HS-27A (cell line): ENCODE measurements at regions not wholly inside any gene's neighbourhood (a gene's known extent, or its start where the extent isn't known, plus 50 kb on each side); places are given as distances from the start of the nearest gene placed in this dataset.

Source experiments
- DNase-seq: peaks from one replicate; pipeline ENCODE4 v3.0.0-alpha.2; 2012; ENCODE audit warnings: low read depth, missing footprints

GRCh38 chr13:106297283-106297682 lies 238.2 kb downstream of the EFNB2 start:
- no peak for DNase-seq

- DNase-seq: no peak
These were observed 238.7 kb downstream of the EFNB2 start for GRCh38 chr13:106296723-106297122.

DNA sequence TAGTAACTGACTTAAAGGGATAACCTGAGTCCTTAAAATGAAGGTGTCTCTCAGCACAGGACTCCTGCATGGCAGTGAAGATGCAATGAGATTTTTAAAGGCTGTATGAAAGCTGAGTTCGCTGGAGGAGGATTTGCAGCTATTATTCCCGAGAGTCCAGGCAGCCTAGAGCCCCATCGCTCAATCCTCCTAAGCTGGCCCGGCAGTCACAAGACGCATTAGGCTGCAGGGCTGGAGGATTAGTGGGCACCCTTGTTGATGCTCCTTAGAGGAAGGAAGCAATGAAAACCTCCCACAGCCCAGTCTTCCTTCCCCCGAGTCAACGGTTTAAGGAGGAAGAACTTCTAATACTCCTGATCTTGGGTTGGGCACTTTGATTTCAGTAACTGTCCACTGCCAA lies 239.5 kb downstream of the EFNB2 start:
- no peak for DNase-seq

DNA sequence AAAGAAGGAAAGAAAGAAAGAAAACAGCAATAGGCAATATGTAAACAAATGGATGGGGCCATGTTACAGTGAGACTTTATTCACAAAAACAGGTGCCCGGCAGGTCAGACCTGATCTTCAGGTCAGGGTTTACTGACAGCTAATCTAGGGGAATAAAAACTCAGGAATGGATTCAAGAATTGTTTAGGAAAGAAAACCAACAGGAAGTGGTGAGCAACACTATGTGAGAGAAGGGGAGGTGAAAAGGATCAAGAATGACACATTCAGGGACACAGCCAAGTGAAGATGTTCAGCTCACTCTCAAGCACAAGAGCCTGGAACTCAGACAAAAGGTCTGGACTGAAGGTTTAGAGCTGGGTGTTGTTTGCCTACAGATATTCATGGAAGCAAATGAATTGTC lies 244.5 kb downstream of the EFNB2 start:
- DNase-seq: no peak

- no peak for DNase-seq
These were observed 248.1 kb downstream of the EFNB2 start for GRCh38 chr13:106287351-106287750.

GRCh38 chr13:106286811-106287210 lies 248.7 kb downstream of the EFNB2 start:
- DNase-seq: no peak

- no peak for DNase-seq
These were observed 251.1 kb downstream of the EFNB2 start for GRCh38 chr13:106284358-106284757.

GRCh38 chr13:106281426-106281825 lies 254.0 kb downstream of the EFNB2 start:
- DNase-seq: no peak

- no peak for DNase-seq
These were observed 257.8 kb downstream of the EFNB2 start for GRCh38 chr13:106277484-106278154.

- no peak for DNase-seq
These were observed 258.6 kb downstream of the EFNB2 start for GRCh38 chr13:106276876-106277275.

- no peak for DNase-seq
These were observed 259.9 kb downstream of the EFNB2 start for GRCh38 chr13:106275446-106276032.

- no peak for DNase-seq
These were observed 260.8 kb downstream of the EFNB2 start for GRCh38 chr13:106274551-106275203.

DNA sequence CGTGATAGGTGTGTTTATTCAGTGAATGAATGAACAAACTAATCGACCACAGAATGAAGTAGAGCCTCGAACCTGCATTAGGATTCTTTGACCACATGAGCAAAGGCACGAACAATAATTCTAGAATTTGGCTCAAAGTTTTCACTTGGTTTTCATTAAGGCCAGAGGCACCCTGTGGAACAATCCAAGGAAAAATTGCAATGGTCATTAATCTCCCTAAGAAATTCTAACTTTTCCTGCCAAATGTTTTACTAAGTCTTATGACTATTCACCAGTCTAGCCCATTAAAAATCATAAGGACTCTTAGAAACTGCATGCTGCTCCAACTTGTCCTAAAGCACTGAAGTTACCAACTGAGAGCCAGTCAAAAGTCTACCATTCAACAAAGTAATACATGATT lies 271.7 kb downstream of the EFNB2 start:
- DNase-seq: no peak

DNA sequence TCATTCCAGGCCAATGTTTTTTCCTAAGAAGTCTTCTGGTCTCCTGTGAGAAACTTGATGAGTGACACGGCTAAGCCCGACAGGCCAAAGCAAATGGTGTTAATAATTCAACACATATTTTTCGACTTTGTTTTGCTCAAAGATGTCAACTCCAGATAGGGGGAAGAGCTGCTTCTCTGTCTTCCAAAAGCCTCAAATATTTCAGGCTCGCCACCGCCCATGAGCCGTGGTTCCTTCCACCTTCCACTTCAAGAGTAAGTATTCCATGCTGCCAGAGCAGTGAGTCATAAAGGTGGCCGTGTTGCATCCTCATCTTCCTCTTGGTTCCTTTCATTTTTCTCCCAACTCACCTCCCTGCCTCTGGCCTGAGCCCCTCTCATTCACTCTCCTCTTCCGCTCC lies 272.6 kb downstream of the EFNB2 start:
- no peak for DNase-seq

- DNase-seq: no peak
These were observed 274.0 kb downstream of the EFNB2 start for GRCh38 chr13:106261450-106261849.

DNA sequence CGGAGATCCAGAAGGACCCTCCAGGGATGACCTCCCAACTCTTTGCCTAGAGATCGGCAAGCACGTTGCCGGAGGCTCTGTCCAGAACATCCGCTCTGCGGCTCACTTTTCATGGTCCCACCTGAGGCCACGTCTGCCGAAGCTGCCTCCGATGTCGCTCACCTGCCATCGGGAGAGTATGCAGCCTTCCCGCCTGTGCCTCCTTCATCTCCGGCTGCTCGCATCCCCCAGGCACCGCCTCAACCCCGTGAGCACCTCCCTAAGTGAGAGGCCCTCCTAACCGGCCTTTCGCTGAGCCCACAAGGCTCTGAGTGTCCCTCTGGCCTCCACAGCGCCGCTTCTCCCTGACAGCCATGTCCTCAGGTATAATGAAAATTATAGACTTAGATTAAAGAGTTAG lies 275.1 kb downstream of the EFNB2 start:
- DNase-seq: no peak

DNA sequence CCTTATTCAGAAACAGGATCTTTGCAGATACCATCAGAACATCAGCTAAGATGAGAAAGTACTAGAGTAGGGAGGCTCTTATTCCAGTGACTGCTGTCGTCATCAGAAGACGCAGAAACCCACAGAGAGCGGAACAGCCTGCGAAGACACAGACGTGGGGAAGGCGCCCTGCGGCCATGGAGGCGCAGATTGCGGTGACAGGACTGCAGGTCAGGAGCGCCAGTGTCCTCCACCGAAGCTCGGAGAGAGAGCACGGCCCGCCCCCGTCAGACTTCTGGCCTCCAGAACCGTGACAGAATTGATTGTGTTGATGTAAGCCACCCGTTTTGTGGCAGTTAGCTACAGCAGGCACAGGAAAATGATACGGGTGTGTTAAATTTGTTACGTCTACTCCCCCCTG lies 275.5 kb downstream of the EFNB2 start:
- no peak for DNase-seq

- DNase-seq: no peak
These were observed 288.7 kb downstream of the EFNB2 start for GRCh38 chr13:106246666-106247188.

DNA sequence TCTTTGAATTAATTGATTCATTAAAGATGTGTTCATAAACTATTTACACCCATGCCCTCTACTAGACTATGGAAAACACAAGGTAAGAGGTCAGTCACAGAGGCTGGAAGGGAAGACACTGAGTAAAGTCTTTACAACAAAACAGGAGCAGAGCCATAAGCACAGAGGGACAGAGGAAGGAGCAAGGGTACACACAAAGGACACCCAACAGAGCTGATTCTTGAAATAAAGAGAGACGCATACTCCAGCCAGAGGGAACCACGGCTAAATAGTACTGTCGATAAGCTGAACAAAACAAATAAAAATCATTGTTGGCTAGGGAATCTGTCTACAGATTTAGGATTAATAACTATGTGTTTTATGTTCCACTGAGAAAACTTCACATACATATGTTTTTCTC lies 289.2 kb downstream of the EFNB2 start:
- no peak for DNase-seq

- no peak for DNase-seq
These were observed 292.4 kb downstream of the EFNB2 start for GRCh38 chr13:106243011-106243565.

GRCh38 chr13:106241974-106242953 lies 293.2 kb downstream of the EFNB2 start:
- no peak for DNase-seq

- DNase-seq: no peak
These were observed 296.8 kb downstream of the EFNB2 start for GRCh38 chr13:106238690-106239089.
